Epithelial cell of esophagus (primary cell): ENCODE measurements at regions not wholly inside any gene's neighbourhood (a gene's known extent, or its start where the extent isn't known, plus 50 kb on each side); places are given as distances from the start of the nearest gene placed in this dataset.

Source experiments
- DNase-seq: peaks from one replicate; pipeline ENCODE4 v3.0.0; 2010; ENCODE audit warnings: low read depth
- H3K4me3 ChIP-seq: 2 replicates; pipeline ENCODE4 v1.5.1; 2011; ENCODE audit warnings: mild to moderate bottlenecking, low read length, control low read depth
- TF ChIP-seq, protein P1 (sequence below): IDR thresholded peaks from 2 replicates; pipeline ENCODE4 v1.5.1; 2011; ENCODE audit warnings: low read depth, mild to moderate bottlenecking, low read length, control low read depth, inconsistent platforms; ENCODE audit not compliant: insufficient read depth; ENCODE audit errors: missing control alignments

DNA sequence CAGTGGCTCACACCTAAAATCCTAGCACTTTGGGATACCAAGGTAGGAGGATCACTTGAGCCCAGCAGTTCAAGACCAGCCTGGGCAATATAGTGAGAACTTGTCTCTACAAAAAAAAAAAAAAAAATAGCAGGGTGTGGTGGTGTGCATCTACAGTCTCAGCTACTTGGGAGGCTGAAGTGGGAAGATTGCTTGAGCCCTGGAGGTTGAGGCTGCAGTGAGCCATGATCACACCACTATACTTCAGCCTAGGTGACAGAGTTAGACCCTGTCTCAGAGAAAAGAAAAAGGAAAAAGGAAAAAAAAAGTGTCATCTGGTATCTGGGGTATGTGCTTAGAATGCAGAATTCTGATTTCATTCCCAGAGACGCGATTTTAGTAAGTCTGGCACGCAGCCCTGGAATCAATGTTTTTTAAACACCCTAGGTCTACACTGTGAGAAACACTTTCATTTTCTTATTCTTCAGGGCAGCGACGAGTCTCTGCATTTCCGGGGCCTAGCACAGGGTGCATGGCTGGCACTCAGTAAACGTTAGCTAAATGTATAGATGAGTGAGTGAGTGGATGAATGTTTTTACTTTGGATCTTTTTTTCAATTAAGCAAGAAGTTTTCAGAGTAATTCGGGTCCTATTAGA, 243.8 kb upstream of the PWP1 start:
- peak; percentile 17 for DNase-seq
- H3K4me3 ChIP-seq: no peak overlapping the region
- TF ChIP-seq, protein P1, sequence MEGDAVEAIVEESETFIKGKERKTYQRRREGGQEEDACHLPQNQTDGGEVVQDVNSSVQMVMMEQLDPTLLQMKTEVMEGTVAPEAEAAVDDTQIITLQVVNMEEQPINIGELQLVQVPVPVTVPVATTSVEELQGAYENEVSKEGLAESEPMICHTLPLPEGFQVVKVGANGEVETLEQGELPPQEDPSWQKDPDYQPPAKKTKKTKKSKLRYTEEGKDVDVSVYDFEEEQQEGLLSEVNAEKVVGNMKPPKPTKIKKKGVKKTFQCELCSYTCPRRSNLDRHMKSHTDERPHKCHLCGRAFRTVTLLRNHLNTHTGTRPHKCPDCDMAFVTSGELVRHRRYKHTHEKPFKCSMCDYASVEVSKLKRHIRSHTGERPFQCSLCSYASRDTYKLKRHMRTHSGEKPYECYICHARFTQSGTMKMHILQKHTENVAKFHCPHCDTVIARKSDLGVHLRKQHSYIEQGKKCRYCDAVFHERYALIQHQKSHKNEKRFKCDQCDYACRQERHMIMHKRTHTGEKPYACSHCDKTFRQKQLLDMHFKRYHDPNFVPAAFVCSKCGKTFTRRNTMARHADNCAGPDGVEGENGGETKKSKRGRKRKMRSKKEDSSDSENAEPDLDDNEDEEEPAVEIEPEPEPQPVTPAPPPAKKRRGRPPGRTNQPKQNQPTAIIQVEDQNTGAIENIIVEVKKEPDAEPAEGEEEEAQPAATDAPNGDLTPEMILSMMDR: no peak

DNA sequence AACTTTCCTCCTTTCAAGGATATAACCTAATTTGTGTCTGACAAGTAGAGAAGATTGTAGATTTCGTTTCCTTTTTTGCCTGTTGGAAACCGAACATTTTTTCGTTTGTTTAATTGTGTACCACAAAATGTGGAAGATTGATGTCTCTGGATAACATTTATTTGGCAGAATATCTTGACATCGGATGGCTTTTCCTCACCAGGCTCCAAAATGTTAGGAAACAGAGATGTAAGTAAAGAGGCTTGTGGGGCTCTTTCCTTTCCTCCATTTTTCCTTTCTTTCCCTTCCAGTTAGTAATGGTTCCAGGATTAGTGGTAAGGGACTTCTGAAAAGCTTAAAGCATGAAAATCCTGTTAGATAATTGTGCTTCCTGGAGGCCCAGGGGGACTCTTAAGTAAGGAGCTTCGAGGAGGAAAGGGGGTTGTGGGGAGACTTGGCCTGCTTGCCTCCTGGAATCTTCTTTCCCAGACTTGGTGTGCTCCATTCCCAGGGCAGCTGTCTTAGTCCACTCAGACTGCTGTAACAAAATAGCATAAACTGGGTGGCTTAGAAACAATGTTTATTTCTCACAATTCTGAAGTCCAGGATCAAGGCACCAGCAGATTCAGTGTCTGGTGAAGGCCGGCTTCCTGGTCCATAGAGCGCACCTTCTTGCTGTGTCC, 243.1 kb upstream of the PWP1 start:
- no peak for DNase-seq
- no peak overlapping the region for H3K4me3 ChIP-seq

DNA sequence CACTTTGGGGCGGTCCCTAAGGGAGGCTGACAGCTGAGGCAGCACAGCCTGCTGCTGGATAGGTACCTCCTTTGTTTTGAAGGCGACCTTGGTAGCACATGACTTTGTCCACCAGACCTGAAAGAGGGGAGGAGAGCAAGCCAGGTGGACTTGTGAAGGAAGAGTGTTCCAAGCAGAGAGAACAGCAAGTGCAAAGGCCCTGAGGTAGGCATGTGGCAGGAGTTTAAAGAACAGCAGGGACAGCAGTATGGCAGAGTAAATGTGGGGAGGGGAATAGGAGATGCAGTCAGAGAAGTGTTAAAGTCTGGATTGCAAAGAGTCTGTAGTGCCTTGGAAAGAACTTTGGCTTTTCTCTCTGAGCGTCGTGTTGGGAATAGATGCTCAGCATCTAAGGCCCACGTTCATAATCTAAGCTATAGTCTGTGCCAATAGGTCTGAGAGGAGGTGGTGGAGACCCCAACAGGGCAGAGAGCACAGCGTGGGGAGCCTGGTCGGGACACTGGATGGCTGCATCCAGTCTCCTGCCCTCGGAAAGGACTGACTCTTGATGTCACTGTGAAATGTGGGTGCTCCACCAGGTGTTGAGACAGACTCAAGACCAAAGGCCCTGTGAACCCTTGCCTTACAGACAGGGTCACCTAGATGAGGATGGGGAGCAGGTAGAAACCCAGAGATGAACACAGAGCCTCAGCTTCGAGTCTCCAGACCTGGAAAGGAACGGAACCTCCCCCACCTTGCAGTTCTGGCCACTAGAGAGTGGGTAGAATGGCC, 242.1 kb upstream of the PWP1 start:
- TF ChIP-seq, protein P1: no peak
- DNase-seq: no peak
- H3K4me3 ChIP-seq: no peak overlapping the region

More for the DNA sequence above, 243.1 kb upstream of the PWP1 start:
- TF ChIP-seq, protein P1: no peak

DNA sequence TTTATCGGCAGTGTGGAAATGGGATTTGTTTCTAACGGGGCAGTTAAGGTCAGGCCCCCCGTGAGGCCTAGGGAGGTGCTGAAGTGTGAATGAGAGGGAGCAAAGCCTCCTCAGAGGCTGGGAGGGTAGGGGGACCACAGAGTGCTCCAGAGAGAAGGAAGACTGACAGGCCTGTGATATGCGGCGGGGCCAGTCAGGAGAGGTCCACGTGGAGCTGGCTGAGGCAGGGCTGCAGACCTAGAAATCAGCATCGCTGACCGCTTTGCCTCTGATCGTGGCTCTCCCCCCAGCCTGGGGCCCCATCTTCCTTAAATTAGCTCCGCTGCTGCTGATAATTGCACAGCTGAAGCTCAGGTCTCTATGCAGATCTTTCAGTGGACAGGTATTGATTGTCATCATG, 240.8 kb upstream of the PWP1 start:
- DNase-seq: no peak
- no peak overlapping the region for H3K4me3 ChIP-seq
- TF ChIP-seq, protein P1: no peak

DNA sequence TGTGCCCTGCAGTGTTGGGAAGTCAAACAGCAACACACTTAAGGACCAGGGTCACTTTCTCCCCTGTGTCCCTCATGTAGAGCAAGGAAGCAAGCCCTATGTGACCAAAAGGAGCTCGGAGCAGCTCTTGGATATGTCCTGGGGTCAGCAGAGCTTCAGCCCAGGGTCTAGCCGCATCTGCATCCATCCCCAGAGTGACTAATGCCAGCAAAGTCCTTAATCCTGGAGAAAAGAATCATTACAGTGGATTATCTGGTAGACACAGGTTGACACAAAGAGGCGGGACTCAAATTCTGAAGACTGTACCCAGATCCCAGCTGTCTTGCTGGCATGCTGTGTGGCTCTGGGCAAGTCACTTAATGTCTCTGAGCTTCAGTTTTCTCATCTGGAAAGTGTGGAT, 239.1 kb upstream of the PWP1 start:
- DNase-seq: no peak
- no peak overlapping the region for H3K4me3 ChIP-seq
- TF ChIP-seq, protein P1: no peak

DNA sequence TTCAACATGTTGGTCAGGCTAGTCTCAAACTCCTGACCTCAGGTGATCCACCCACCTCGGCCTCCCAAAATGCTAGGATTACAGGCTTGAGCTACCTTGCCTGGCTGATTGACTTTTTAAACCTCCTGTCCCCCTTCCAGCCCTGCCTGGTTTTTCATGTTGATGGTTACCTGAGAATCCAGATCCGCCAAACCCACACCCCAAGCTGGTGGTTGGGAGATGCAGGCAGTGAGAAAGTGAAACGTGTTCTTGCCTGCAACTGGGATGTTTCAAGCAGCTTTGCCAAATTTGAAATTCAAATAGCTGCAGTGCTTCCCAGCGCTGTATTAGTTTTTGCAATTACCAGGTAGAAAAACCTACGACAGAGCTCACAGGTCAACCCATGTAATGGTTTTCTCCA, 238.3 kb upstream of the PWP1 start:
- H3K4me3 ChIP-seq: no peak overlapping the region
- DNase-seq: peak; percentile 59
- TF ChIP-seq, protein P1: no peak
